ENCODE measurements at regions not wholly inside any gene's neighbourhood (a gene's known extent, or its start where the extent isn't known, plus 50 kb on each side); places are given as distances from the start of the nearest gene placed in this dataset.

DNA sequence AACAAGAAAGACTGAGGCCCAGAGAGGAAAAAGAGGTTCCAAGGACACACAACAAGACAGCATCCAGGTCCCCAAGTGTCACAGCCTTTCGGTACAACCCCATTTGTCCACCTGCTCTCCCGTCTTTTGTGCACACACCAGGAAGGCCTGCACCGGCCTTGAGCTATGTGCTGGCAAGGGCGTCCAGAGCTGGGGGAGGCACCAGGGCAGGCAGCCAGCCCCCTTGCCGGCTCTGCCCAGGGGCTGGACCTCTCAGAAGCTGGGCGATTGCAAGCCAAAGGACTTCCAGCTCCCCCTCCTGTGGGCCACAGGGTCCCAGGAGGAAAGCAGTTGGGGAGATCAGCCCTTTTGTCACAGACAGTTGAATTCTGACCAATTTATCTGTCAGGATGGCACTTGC is 210.5 kb downstream of the MN1 start:
- no peak for TF ChIP-seq EZH2 (IDR thresholded peaks at IDR 0.05; ENCODE audit: borderline replicate concordance, low read depth, low read length, poor library complexity, severe bottlenecking)
- TF ChIP-seq, protein P1, sequence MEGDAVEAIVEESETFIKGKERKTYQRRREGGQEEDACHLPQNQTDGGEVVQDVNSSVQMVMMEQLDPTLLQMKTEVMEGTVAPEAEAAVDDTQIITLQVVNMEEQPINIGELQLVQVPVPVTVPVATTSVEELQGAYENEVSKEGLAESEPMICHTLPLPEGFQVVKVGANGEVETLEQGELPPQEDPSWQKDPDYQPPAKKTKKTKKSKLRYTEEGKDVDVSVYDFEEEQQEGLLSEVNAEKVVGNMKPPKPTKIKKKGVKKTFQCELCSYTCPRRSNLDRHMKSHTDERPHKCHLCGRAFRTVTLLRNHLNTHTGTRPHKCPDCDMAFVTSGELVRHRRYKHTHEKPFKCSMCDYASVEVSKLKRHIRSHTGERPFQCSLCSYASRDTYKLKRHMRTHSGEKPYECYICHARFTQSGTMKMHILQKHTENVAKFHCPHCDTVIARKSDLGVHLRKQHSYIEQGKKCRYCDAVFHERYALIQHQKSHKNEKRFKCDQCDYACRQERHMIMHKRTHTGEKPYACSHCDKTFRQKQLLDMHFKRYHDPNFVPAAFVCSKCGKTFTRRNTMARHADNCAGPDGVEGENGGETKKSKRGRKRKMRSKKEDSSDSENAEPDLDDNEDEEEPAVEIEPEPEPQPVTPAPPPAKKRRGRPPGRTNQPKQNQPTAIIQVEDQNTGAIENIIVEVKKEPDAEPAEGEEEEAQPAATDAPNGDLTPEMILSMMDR (conservative IDR thresholded peaks at IDR 0.05; ENCODE audit: low read depth, low read length), result no peak

All from A673 (cell line).